ENCODE measurements at regions not wholly inside any gene's neighbourhood (a gene's known extent, or its start where the extent isn't known, plus 50 kb on each side); places are given as distances from the start of the nearest gene placed in this dataset.

DNA sequence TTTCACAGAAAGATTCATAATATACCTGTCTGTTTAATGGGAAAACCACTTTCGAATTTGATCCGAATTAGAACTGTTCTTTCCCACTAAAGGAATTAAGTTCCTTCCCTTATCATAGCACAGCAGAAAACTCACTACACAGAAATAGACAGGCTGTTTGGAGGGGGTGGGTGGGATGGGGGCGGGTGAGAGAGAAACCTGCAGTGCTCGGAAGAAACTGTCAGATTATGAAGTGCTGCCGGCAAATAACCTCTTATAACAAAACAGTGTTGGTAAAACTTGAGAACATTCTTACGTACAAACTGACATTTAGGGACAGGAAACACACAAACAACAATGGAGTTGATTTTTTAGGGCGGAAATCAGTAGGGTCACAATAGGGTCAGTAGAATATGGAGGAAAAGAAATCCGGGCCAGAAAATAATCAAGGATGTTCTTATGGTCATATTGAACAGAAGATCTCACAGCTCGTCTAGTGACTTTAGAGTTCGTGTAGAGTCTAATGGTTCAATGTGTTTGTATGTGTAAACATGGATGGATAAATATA, 756.0 kb upstream of the LRATD1 start:
- peak overlapping the region; percentile 54 for H3K27ac ChIP-seq
- H3K4me1 ChIP-seq = no peaks in the 10 kb centered on the region
- H3K4me2 ChIP-seq (ENCODE audit: low read length) = no peak overlapping the region
- TF ChIP-seq, protein P1, sequence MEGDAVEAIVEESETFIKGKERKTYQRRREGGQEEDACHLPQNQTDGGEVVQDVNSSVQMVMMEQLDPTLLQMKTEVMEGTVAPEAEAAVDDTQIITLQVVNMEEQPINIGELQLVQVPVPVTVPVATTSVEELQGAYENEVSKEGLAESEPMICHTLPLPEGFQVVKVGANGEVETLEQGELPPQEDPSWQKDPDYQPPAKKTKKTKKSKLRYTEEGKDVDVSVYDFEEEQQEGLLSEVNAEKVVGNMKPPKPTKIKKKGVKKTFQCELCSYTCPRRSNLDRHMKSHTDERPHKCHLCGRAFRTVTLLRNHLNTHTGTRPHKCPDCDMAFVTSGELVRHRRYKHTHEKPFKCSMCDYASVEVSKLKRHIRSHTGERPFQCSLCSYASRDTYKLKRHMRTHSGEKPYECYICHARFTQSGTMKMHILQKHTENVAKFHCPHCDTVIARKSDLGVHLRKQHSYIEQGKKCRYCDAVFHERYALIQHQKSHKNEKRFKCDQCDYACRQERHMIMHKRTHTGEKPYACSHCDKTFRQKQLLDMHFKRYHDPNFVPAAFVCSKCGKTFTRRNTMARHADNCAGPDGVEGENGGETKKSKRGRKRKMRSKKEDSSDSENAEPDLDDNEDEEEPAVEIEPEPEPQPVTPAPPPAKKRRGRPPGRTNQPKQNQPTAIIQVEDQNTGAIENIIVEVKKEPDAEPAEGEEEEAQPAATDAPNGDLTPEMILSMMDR (IDR thresholded peaks at IDR 0.05) = no peak
- H3K27me3 ChIP-seq (ENCODE audit: control insufficient read depth, insufficient read depth, low read length) = no peaks in the 10 kb centered on the region
- H3K79me2 ChIP-seq = no peaks in the 10 kb centered on the region
- H3K9me3 ChIP-seq (ENCODE audit: control insufficient read depth, low read length) = no peaks in the 10 kb centered on the region
- H3K4me3 ChIP-seq (ENCODE audit: low read depth, low read length) = no peak overlapping the region
- H2AFZ ChIP-seq = no peak overlapping the region
- H3K9ac ChIP-seq = no peak overlapping the region
- H3K36me3 ChIP-seq (ENCODE audit: control insufficient read depth, insufficient read depth, low read length) = no peaks in the 10 kb centered on the region

DNA sequence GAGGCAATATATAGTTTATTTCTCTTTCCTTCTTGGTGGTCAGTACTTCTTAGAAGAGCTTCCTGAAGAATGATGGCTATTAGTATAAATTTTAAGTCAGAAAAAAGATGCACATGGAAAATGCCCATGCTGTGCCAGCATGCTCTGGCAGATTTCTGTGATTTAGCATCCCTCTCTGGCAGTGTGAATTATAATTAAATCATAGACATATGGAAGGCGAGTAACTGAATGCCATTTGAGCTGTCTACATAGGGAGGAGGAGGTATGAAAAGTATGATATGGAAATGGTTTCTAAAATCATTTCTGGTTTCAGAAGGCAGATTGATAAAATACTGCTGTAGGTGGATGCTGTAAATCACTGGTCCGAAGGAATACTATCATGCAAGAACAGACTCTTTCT, 754.9 kb upstream of the LRATD1 start:
- H3K79me2 ChIP-seq = no peaks in the 10 kb centered on the region
- no peak overlapping the region for H2AFZ ChIP-seq
- no peak overlapping the region for H3K9ac ChIP-seq
- H3K9me3 ChIP-seq (ENCODE audit: control insufficient read depth, low read length) = no peaks in the 10 kb centered on the region
- H3K4me1 ChIP-seq = no peaks in the 10 kb centered on the region
- no peaks in the 10 kb centered on the region for H3K36me3 ChIP-seq (ENCODE audit: control insufficient read depth, insufficient read depth, low read length)
- no peak overlapping the region for H3K4me2 ChIP-seq (ENCODE audit: low read length)
- H3K27me3 ChIP-seq (ENCODE audit: control insufficient read depth, insufficient read depth, low read length) = no peaks in the 10 kb centered on the region
- no peak overlapping the region for H3K4me3 ChIP-seq (ENCODE audit: low read depth, low read length)
- TF ChIP-seq, protein P1 (IDR thresholded peaks at IDR 0.05) = no peak
- no peak overlapping the region for H3K27ac ChIP-seq

DNA sequence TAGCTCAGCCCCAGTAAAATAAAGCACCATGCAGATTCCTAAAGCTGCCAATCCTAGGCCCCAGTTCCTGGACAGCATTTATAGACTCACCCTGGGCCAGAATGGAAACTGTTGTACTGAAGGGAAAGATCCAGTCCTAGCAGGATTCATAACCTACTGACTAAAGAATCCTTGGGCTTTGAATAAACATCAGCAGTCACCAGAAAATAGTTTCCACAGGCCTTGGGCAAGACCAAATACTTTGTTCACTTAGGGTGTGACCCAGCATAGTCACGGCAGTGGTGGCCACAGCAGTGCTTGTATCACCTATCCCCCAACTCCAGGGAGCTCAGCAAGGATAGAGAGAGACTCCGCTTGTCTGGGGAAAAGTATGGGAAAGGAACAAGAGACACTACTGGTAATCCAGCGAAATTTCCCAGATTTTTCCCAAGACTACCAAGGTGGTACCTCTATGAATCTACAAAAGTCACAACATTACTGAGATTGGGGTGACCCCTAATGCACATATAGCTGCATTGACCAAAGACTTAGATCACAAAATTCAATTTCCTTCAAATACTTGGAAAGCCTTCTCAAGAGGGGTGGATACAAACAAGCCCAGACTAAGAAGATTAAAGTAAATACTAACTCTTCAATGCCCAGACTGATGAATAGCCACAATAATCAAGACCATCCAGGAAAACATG, 748.1 kb upstream of the LRATD1 start:
- Histone ChIP-seq H3K9me3 (ENCODE audit: control insufficient read depth, low read length) (no peaks in the 10 kb centered on the region), H3K4me3 (ENCODE audit: low read depth, low read length) (no peak overlapping the region), H3K4me1 (no peaks in the 10 kb centered on the region), H2AFZ (no peak overlapping the region), H3K27me3 (ENCODE audit: control insufficient read depth, insufficient read depth, low read length) (no peaks in the 10 kb centered on the region), H3K9ac (no peak overlapping the region), H3K36me3 (ENCODE audit: control insufficient read depth, insufficient read depth, low read length) (no peaks in the 10 kb centered on the region), H3K4me2 (ENCODE audit: low read length) (no peak overlapping the region), H3K27ac (no peak overlapping the region), H3K79me2 (no peaks in the 10 kb centered on the region)
- TF ChIP-seq, protein P1 (IDR thresholded peaks at IDR 0.05) = no peak

DNA sequence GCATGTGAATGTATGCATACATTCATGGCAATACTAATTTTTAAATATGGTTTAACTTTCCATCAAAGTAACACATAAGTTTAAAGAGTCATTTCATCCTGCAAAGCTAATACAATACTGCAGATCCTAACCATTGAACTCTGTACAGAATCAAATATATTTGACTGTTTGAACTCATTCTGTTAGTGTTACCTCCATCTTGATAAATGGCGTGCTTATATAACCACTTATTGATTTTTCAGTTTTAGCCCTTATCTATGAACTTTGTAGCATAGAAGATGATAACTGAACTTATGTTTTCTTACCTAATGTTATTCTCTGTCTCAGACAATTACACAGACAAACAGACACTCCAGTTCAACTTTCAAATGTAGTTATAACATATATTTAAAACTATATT, 731.0 kb upstream of the LRATD1 start:
- H3K27me3 ChIP-seq (ENCODE audit: control insufficient read depth, insufficient read depth, low read length) = no peaks in the 10 kb centered on the region
- H3K4me2 ChIP-seq (ENCODE audit: low read length) = no peak overlapping the region
- no peak overlapping the region for H3K4me3 ChIP-seq (ENCODE audit: low read depth, low read length)
- H3K9me3 ChIP-seq (ENCODE audit: control insufficient read depth, low read length) = no peaks in the 10 kb centered on the region
- no peak overlapping the region for H2AFZ ChIP-seq
- H3K27ac ChIP-seq = no peak overlapping the region
- H3K4me1 ChIP-seq = no peaks in the 10 kb centered on the region
- TF ChIP-seq, protein P1 (IDR thresholded peaks at IDR 0.05) = no peak
- H3K9ac ChIP-seq = no peak overlapping the region
- no peaks in the 10 kb centered on the region for H3K36me3 ChIP-seq (ENCODE audit: control insufficient read depth, insufficient read depth, low read length)
- H3K79me2 ChIP-seq = no peaks in the 10 kb centered on the region

DNA sequence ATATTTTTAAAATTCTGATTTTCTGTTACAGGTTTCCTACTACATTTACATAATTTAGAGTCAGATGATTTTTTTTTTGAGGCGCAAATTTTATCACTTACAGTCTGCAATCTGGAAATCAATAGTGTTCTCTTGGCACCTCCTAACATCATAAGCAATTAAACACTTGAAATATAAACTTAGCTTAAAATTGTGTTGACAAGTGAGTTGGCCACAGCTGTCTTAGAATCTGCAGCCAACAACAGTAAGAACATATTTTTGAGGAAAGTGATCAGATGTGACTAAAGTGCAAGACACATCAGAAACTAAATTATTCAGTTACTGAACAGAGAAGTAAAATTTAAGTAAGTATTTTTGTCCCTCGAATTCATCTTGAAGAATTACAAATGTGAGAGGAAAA, 726.7 kb upstream of the LRATD1 start:
- Histone ChIP-seq H2AFZ (no peak overlapping the region), H3K9ac (no peak overlapping the region), H3K27ac (no peak overlapping the region), H3K4me2 (ENCODE audit: low read length) (no peak overlapping the region), H3K27me3 (ENCODE audit: control insufficient read depth, insufficient read depth, low read length) (no peaks in the 10 kb centered on the region), H3K9me3 (ENCODE audit: control insufficient read depth, low read length) (no peaks in the 10 kb centered on the region), H3K4me1 (no peaks in the 10 kb centered on the region), H3K79me2 (no peaks in the 10 kb centered on the region), H3K4me3 (ENCODE audit: low read depth, low read length) (no peak overlapping the region), H3K36me3 (ENCODE audit: control insufficient read depth, insufficient read depth, low read length) (no peaks in the 10 kb centered on the region)
- TF ChIP-seq, protein P1 (IDR thresholded peaks at IDR 0.05) = no peak

All from parathyroid adenoma (tissue), 2 donors.